ENCODE measurements at regions not wholly inside any gene's neighbourhood (a gene's known extent, or its start where the extent isn't known, plus 50 kb on each side); places are given as distances from the start of the nearest gene placed in this dataset.

DNA sequence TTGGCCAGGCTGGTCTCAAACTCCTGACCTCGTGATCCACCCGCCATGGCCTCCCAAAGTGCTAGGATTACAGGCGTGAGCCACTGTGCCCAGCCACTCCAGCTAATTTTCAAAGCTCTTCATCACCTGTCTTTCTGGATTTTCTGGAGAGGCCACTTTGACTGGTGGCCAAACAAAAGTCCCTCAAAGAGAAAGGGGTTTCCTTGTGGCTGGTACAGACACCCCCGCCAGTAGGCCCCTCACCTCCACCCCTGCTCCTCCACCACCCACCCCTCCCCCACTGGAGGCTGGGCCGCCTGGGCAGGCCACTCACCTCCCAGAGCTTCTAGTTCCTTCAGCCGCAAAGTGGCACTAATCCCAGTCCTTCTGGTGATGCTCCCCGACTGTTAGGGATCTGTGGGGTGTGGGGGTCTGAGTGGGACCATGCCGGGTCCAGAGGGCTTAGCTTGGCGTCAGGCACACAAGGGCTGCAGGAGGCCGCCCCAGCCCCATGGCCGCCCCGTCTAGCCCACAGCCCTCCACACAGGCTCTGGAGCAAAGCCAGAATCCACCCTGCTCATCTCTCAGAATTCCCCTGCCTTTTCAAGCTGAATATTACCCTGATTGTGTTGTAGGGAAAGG is 182.0 kb upstream of the IER5L start:
- Histone ChIP-seq H3K27me3 (replicated peaks; ENCODE audit: control insufficient read depth, insufficient read depth, low read length) (peaks cover 6% of the 10 kb centered on the region), H3K36me3 (ENCODE audit: control insufficient read depth, insufficient read depth, low read length, severe bottlenecking) (no peaks in the 10 kb centered on the region), H3K9me3 (ENCODE audit: control insufficient read depth, low read length) (peaks cover 13% of the 10 kb centered on the region), H3K4me1 (ENCODE audit: control insufficient read depth, insufficient read depth, low read length) (peaks cover 3% of the 10 kb centered on the region), H3K4me3 (ENCODE audit: low read length) (no peak overlapping the region), H3K9ac (ENCODE audit: low read length) (no peak overlapping the region)
- DNase-seq (ENCODE audit: low read depth) = no peak

DNA sequence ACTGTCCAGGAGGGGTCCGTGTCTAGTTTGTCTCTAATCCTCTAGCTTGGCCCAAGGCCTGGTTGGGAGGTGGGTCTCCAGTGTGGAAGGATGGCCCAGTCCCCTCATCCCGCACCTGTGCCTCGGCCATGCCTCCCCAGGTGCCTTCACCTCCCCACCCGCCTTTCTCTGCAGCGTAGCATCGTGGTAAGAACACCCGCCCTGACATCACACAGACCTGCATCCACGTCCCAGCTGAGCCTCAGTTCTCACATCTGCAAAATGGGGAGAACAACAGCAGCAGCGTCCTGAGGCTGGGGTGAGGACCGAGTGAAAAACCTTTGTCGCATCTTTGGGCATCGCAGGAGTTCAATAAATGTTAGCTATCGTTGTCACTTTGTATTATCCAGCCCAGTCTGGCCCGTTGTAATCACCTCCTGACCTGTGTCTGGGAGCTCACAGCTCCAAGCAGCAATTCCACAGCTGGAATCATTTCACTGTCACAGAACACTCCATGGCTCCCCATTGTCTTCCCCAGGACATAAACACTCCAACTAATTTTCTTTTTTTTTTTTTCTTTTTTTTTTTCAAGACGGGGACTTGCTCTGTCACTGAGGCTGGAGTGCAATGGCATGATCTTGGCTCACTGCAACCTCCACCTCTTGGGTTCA is 181.2 kb upstream of the IER5L start:
- peaks cover 6% of the 10 kb centered on the region for H3K27me3 ChIP-seq (replicated peaks; ENCODE audit: control insufficient read depth, insufficient read depth, low read length)
- no peak overlapping the region for H3K9ac ChIP-seq (ENCODE audit: low read length)
- H3K4me3 ChIP-seq (ENCODE audit: low read length) = no peak overlapping the region
- H3K9me3 ChIP-seq (ENCODE audit: control insufficient read depth, low read length) = peaks cover 15% of the 10 kb centered on the region
- H3K4me1 ChIP-seq (ENCODE audit: control insufficient read depth, insufficient read depth, low read length) = no peaks in the 10 kb centered on the region
- no peak for DNase-seq (ENCODE audit: low read depth)
- H3K36me3 ChIP-seq (ENCODE audit: control insufficient read depth, insufficient read depth, low read length, severe bottlenecking) = no peaks in the 10 kb centered on the region

DNA sequence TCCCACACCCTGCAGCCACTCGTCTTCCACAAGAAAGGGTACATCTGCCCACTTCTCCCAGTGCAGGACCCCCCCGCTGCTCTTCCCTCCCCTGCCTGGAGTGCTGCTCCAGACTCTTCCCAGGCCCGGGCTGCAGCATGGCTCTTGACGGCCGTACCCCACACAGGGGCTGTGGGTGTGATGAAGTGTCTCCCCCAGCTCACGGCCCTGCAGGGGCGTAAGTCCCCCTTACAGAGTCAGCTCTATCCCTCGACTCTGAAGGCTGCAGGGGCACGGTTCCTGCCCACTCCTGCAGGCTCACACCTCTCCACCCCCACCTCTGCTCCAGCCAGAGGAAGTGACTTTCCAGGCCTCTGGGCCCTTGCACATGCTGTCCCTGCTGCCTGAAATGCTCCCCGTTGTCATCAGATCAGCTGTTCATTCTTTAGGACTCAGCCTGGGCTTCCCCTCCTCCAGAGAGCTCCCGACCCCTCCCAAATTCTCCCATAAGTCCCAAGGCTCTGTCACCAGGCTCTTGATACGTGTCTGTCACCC is 180.6 kb upstream of the IER5L start:
- Histone ChIP-seq H3K36me3 (ENCODE audit: control insufficient read depth, insufficient read depth, low read length, severe bottlenecking) (no peaks in the 10 kb centered on the region), H3K4me3 (ENCODE audit: low read length) (no peak overlapping the region)
- no peak for DNase-seq (ENCODE audit: low read depth)

GRCh38 chr9:129357773-129358245 is 179.7 kb upstream of the IER5L start:
- no peak overlapping the region for H3K4me3 ChIP-seq (ENCODE audit: low read length)
- no peak for DNase-seq (ENCODE audit: low read depth)
- H3K36me3 ChIP-seq (ENCODE audit: control insufficient read depth, insufficient read depth, low read length, severe bottlenecking) = no peaks in the 10 kb centered on the region
- H3K9me3 ChIP-seq (ENCODE audit: control insufficient read depth, low read length) = peaks cover 15% of the 10 kb centered on the region
- H3K4me1 ChIP-seq (ENCODE audit: control insufficient read depth, insufficient read depth, low read length) = peaks cover 5% of the 10 kb centered on the region
- H3K9ac ChIP-seq (ENCODE audit: low read length) = no peak overlapping the region
- H3K27me3 ChIP-seq (replicated peaks; ENCODE audit: control insufficient read depth, insufficient read depth, low read length) = peaks cover 6% of the 10 kb centered on the region

More for the DNA sequence above, 180.6 kb upstream of the IER5L start:
- Histone ChIP-seq H3K4me1 (ENCODE audit: control insufficient read depth, insufficient read depth, low read length) (no peaks in the 10 kb centered on the region), H3K27me3 (replicated peaks; ENCODE audit: control insufficient read depth, insufficient read depth, low read length) (peaks cover 6% of the 10 kb centered on the region), H3K9me3 (ENCODE audit: control insufficient read depth, low read length) (peaks cover 15% of the 10 kb centered on the region), H3K9ac (ENCODE audit: low read length) (no peak overlapping the region)

DNA sequence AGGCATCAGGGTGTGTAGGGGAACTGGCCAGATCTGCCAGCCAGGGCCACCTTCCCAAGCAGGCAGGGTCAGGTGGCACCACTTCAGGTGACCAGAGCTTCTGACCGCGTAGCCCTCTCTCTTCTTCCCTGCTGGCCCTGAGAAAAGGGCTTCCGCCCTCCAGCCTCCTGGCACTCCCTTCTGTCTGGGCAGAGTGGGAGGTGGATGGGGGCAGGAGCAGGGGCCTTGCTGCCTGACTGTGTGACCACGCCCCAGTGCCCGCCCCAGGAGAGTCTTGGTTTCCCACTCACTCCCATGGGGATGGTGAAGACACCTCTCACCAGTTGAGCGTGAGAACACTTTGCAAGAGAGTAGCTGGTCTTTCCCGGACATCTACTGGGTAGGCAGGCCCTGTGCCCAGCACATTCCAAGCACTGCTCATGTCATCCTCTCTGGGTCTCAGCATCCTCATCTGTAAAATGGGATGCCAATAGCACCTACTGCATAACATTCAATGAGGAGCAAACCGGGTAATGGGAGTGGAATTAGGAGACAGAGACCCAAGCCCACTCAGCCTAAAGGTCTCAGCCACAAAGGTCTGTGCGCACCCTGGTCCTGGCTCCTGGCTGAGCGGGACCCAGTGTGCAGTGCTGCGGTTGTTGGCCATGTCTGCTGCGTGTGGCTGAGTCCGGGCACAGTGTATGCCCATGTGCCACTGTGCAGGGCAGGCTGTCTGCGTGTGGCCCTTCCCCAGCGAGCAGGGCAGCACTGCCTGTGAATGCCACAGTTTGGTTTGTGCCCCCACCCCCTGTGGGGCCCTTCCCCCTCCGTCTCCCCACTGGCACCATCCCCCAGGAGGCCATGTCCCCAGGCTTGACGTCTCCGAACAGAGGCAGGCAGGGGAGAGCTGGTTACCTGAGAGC is 179.1 kb upstream of the IER5L start:
- H3K36me3 ChIP-seq (ENCODE audit: control insufficient read depth, insufficient read depth, low read length, severe bottlenecking) = no peaks in the 10 kb centered on the region
- H3K9me3 ChIP-seq (ENCODE audit: control insufficient read depth, low read length) = peaks cover 15% of the 10 kb centered on the region
- no peak overlapping the region for H3K9ac ChIP-seq (ENCODE audit: low read length)
- H3K4me1 ChIP-seq (ENCODE audit: control insufficient read depth, insufficient read depth, low read length) = peaks cover 11% of the 10 kb centered on the region
- peaks cover 6% of the 10 kb centered on the region for H3K27me3 ChIP-seq (replicated peaks; ENCODE audit: control insufficient read depth, insufficient read depth, low read length)
- no peak overlapping the region for H3K4me3 ChIP-seq (ENCODE audit: low read length)
- DNase-seq (ENCODE audit: low read depth) = no peak

GRCh38 chr9:129355631-129356030 is 177.6 kb upstream of the IER5L start:
- Histone ChIP-seq H3K27me3 (replicated peaks; ENCODE audit: control insufficient read depth, insufficient read depth, low read length) (peaks cover 6% of the 10 kb centered on the region), H3K4me1 (ENCODE audit: control insufficient read depth, insufficient read depth, low read length) (peaks cover 14% of the 10 kb centered on the region), H3K9ac (ENCODE audit: low read length) (no peak overlapping the region), H3K4me3 (ENCODE audit: low read length) (no peak overlapping the region), H3K9me3 (ENCODE audit: control insufficient read depth, low read length) (peaks cover 15% of the 10 kb centered on the region), H3K36me3 (ENCODE audit: control insufficient read depth, insufficient read depth, low read length, severe bottlenecking) (no peaks in the 10 kb centered on the region)
- DNase-seq (ENCODE audit: low read depth) = no peak

DNA sequence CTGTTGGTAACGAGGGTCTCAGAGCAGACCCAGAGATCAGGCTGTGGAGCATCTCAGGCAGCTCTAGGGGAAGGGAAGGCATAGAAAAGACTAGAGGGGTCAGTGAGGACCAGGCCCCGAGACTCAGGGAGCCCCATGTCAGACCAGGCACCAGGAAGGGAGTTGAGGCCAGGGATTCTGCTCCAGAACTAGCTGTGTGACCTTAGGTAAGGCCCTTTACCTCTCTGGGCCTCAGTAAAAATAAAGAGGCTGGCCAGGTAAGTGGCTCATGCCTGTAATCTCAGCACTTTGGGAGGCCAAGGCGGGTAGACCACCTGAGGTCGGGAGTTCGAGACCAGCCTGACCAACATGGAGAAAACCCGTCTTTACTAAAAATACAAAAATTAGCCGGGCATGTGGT is 176.4 kb upstream of the IER5L start:
- no peak for DNase-seq (ENCODE audit: low read depth)
- no peak overlapping the region for H3K4me3 ChIP-seq (ENCODE audit: low read length)
- H3K9me3 ChIP-seq (ENCODE audit: control insufficient read depth, low read length) = peaks cover 15% of the 10 kb centered on the region
- no peaks in the 10 kb centered on the region for H3K36me3 ChIP-seq (ENCODE audit: control insufficient read depth, insufficient read depth, low read length, severe bottlenecking)
- H3K9ac ChIP-seq (ENCODE audit: low read length) = no peak overlapping the region
- H3K4me1 ChIP-seq (ENCODE audit: control insufficient read depth, insufficient read depth, low read length) = peaks cover 14% of the 10 kb centered on the region
- H3K27me3 ChIP-seq (replicated peaks; ENCODE audit: control insufficient read depth, insufficient read depth, low read length) = peaks cover 6% of the 10 kb centered on the region

- Histone ChIP-seq H3K4me1 (ENCODE audit: control insufficient read depth, insufficient read depth, low read length) (peaks cover 17% of the 10 kb centered on the region), H3K9ac (ENCODE audit: low read length) (peak overlapping the region; percentile 71), H3K36me3 (ENCODE audit: control insufficient read depth, insufficient read depth, low read length, severe bottlenecking) (no peaks in the 10 kb centered on the region), H3K4me3 (ENCODE audit: low read length) (no peak overlapping the region), H3K27me3 (replicated peaks; ENCODE audit: control insufficient read depth, insufficient read depth, low read length) (peaks cover 6% of the 10 kb centered on the region), H3K9me3 (ENCODE audit: control insufficient read depth, low read length) (peaks cover 15% of the 10 kb centered on the region)
- DNase-seq (ENCODE audit: low read depth) = no peak
These were observed 175.8 kb upstream of the IER5L start for GRCh38 chr9:129353697-129354336.

- no peak for DNase-seq (ENCODE audit: low read depth)
These were observed 174.2 kb upstream of the IER5L start for GRCh38 chr9:129352146-129352865.

DNA sequence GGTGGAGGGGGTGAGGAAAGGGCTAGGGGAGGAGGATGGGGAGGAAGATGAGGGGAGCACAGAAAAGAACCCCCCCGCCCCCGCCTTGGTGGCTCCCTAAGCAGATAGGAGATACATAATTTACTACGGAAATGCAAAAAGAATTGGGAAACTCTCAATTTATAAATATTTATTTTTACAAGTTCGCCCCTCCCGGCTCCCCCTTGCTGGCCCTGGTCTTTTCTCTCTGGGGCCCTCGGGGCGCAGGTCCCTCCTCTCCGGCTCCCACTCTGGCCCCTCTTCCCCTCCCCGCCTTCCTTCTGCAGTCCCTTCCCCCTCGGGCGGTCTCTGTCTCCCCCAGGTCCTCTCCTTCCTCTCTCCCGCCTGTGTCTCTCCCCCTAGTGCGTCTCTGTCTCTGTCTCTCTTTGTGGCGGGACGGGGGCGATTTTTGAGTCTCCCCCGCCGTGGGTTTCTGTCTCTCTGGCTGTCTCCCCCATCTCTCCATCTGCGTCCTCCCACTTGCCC is 173.6 kb upstream of the IER5L start:
- no peak for DNase-seq (ENCODE audit: low read depth)
- Histone ChIP-seq H3K9ac (ENCODE audit: low read length) (peak overlapping the region; percentile 74), H3K4me1 (ENCODE audit: control insufficient read depth, insufficient read depth, low read length) (peaks cover 33% of the 10 kb centered on the region), H3K36me3 (ENCODE audit: control insufficient read depth, insufficient read depth, low read length, severe bottlenecking) (no peaks in the 10 kb centered on the region), H3K27me3 (replicated peaks; ENCODE audit: control insufficient read depth, insufficient read depth, low read length) (no peaks in the 10 kb centered on the region), H3K9me3 (ENCODE audit: control insufficient read depth, low read length) (peaks cover 15% of the 10 kb centered on the region), H3K4me3 (ENCODE audit: low read length) (peak overlapping the region; percentile 66)

More at GRCh38 chr9:129352146-129352865, 174.2 kb upstream of the IER5L start:
- peaks cover 6% of the 10 kb centered on the region for H3K27me3 ChIP-seq (replicated peaks; ENCODE audit: control insufficient read depth, insufficient read depth, low read length)
- H3K9ac ChIP-seq (ENCODE audit: low read length) = peak overlapping the region; percentile 74
- peaks cover 32% of the 10 kb centered on the region for H3K4me1 ChIP-seq (ENCODE audit: control insufficient read depth, insufficient read depth, low read length)
- no peaks in the 10 kb centered on the region for H3K36me3 ChIP-seq (ENCODE audit: control insufficient read depth, insufficient read depth, low read length, severe bottlenecking)
- H3K4me3 ChIP-seq (ENCODE audit: low read length) = peak overlapping the region; percentile 66
- H3K9me3 ChIP-seq (ENCODE audit: control insufficient read depth, low read length) = peaks cover 15% of the 10 kb centered on the region
